ENCODE measurements at regions not wholly inside any gene's neighbourhood (a gene's known extent, or its start where the extent isn't known, plus 50 kb on each side); places are given as distances from the start of the nearest gene placed in this dataset.

- DNase-seq = no peak
These were observed 1048.7 kb upstream of the WWC1 start for GRCh38 chr5:167242701-167243100.

DNA sequence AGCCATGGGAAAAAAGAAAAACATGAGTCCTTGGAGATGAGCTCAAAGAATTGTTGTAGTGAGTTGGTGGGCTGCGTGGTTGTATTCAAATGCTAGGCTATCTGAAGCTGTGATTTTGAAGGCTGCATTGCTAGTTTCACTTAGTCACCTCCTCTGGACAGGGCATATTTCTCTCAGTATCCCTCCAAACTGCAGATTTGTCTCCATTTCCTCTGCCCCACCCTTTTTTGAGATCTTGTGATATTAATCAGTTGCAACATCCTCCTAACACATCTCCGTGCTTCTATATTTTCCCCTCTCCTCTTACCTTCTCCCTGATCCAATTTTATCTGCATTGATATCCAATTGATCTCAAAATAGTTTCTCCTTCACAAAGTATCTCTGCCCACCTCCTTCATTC is 1048.0 kb upstream of the WWC1 start:
- DNase-seq = no peak

DNA sequence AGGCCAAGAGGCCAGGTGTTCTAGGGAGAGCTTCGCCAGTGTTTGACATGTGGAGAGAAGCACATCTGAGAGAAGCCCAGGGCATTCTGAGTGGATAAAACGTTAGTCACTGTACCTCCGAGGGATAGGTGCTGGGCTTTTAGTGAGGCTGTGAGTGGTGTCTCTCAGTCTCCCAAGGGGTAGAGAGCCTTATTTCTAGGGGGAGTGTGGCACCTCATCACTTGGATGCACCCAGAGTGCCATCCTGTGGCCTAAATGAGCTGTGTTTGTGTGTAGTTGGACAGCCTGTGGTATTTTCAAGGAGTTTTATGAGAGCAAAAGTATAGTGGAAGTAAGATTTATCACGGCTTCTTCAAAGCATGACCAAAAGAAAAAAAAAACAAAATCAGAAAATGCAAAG is 1046.9 kb upstream of the WWC1 start:
- no peak for DNase-seq

GRCh38 chr5:167245868-167246267 is 1045.6 kb upstream of the WWC1 start:
- no peak for DNase-seq

DNA sequence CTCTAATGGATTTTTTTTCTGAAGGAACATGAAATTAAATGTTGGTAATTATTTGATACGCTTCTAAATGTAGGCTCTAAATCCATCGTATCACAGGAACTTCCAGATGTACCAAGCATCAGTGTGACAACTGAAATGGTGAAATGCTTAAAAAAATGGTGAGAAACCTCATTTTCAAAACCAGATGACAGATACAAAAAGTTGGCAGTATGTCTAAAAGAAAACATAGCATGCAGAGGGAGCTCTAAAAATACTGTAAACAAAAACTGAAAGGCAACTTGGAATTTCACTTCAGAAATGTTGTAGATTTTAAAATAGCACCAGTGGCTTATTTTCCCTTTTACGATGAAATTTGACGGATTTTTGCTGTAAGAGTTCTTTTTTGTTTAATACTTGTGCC is 1043.6 kb upstream of the WWC1 start:
- DNase-seq = no peak

DNA sequence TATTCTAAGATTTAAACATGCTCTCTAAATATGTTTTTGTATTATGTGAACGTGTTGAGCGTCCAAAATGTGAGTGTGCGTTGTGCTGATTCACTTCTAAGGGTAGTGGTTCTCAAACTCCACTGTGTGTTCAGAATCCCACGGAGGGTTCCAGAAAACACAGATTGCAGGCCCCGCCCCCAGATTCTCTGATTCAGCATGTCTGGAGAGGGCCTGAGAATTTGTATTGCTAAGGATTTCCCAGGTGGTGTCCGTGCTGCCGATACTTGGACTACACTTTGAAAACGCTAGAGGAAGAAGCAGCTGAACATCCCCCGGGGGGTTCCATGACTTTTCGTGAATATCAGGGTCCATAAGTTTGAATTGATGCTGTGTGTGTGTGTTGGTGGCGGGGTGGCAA is 1043.2 kb upstream of the WWC1 start:
- DNase-seq = no peak

DNA sequence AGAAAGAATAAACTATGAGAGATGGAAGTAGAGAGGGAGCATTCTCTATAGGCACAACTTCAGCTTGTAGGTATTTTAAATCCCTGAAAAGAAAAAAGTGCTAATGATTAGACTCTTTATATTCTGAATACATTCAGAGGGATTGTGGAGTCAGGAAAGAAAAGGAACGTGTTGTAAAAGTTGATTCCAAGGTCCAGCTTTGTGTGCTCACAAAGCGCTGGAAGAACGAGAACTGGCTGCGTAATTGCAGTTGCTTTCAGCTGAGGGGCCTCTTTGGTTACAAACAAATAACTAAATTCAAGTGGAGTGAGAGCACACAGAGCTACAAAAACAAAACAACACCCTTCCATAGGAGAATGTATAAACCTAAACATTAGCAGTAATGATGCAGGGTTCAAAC is 1040.4 kb upstream of the WWC1 start:
- DNase-seq = no peak

- DNase-seq = no peak
These were observed 1037.3 kb upstream of the WWC1 start for GRCh38 chr5:167254132-167254531.

DNA sequence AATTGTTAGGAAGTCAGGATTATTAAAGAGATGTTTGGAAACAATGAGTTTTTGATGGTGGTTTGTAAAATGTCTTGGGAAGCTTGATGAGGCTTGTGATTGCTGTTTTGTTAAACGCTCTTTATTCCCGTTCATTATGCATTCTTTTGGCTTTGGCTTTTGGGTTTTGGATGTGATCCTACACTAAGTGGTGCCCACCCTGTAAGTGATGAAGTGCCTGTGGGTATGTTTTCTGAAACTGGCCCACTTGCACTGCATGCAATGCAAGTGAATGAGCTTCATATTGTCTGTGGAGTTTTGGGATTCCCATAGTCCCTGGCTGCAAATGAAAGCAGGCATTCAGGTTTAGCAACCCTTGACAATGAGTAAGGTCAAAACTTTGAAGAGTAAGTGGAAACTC is 1035.5 kb upstream of the WWC1 start:
- DNase-seq = no peak

GRCh38 chr5:167259806-167260205 is 1031.6 kb upstream of the WWC1 start:
- no peak for DNase-seq

DNA sequence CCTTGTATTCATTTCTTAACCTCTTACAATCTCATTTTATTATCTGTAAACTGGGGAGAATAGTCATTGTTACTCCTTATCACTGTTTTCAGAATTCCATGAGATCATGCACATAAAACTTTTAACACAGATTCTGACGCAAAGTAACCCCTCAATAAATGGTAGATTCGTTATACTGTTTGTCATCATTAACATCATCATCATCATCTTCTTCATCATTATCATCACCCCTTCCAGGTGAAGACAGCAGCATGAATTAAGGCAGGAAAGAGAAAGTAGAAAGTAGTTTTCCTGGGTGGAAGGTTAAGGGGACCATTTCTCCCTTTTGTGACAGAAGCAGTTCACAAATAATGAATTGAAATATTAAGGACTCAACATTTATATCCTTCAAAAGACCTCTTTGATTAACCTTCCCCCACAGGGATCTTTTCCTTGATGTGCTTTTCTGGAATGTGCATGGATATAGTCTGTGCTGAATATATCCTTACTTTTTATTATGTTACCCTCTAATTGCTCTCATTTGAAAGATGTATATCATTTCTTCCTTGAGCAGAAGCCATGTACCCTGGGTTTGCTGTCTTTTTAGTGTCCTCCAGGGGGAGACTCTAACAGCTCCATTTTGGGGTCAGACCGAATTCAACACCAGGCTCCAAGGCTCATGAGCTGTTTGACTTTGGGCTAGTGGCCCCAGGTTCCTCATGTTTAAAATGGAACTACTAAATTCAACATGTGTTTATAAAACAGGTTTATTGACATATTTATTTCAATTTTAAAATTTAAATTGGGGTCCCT is 1029.9 kb upstream of the WWC1 start:
- no peak for DNase-seq

GRCh38 chr5:167263185-167263584 is 1028.3 kb upstream of the WWC1 start:
- no peak for DNase-seq

DNA sequence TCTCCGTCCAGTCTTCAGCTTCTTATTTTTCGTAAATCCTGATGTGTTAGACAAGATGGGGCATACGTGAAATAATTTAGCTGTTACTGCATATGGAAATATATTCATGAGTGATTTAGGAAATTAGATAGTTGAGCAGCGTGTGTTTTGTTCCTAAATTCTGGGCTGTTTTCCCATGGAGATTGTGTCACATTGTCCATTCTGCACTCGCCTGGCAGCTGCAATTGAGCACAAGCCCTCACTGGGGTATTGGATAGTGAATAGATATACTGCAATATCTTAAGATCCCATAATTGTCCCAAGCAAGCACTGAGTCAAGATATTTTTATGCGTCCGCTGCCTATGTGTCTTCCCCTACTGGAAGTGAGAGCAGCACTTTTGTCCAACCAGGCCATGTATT is 1027.1 kb upstream of the WWC1 start:
- no peak for DNase-seq

GRCh38 chr5:167268337-167268736 is 1023.1 kb upstream of the WWC1 start:
- DNase-seq = no peak

GRCh38 chr5:167269146-167269545 is 1022.3 kb upstream of the WWC1 start:
- no peak for DNase-seq

- DNase-seq = no peak
These were observed 1020.4 kb upstream of the WWC1 start for GRCh38 chr5:167271081-167271480.

GRCh38 chr5:167271511-167271910 is 1019.9 kb upstream of the WWC1 start:
- no peak for DNase-seq

DNA sequence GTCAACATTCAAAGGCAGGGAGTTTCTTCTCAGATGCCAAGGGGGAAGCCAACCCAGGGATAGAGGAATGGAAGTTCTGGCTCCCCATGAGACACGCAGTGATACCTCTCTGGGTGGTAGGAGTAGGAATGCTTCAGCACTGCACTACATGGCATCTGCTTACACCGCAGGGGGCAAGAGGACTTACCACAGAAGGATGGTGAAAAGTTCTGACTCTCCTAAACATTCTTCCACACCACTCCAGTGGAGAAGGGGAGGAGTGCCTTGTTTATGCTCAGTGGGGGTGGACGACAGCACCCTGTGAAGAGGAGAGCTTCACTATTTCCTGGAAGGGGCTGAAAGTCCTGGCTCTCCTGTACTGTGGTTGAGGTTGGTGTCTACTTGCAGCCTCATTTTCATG is 1011.3 kb upstream of the WWC1 start:
- no peak for DNase-seq

DNA sequence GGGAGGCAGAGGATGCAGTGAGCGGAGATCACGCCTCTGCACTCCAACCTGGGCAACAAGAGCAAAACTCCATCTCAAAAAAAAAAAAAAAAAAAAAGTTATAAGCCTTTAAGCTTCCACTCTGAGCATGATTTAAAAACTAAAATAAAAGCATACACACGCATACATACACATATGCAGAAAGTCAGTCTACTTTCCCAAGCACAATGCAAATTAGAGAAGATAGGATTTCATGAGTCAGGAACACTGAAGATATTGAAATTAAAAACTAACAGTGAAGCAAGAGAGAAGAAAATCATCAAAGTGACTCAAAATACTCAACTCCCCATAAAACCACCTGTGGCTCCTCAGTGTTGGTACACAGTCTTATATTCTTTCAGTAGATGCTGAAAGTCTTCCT is 1009.5 kb upstream of the WWC1 start:
- DNase-seq = no peak

- no peak for DNase-seq
These were observed 1007.8 kb upstream of the WWC1 start for GRCh38 chr5:167283691-167284090.

- DNase-seq = no peak
These were observed 1007.1 kb upstream of the WWC1 start for GRCh38 chr5:167284222-167284890.

DNA sequence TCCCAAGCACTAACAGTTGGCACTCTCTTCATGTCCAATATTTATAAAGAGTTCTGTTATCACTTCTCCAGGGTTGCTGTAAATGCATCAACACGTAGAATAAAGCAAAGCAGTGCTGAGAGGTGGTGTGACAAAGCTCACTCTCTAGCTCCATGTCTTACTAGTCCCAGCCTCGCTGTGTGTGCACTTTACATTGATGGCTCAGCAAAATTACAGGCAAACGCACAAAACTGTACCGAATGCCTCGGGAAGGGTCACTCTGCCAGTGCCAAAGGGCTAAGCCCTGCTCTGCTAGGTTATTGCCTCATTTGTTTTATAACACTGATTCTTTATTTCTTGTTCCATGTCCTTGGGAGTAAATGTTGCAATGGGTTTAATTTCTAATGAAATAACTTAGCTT is 1005.9 kb upstream of the WWC1 start:
- DNase-seq = no peak

GRCh38 chr5:167286891-167287290 is 1004.6 kb upstream of the WWC1 start:
- DNase-seq = no peak

DNA sequence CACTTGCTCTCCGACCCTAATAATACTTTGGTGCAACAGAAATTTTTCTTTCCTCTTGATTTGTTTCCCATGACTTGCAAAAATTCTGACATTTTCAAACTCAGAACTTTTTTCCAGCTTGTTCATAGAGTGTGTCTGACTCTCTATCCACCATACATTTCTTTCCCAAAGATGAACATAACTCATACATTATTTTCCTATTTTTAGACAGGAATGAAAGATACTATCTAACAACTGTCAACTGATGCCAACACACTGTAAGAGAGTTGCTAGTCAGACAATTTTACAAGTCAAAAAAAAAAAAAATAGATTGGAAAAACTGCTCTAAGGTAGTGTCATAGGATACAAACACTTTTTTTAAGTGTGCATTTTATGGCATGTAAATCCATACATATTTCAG is 1001.0 kb upstream of the WWC1 start:
- DNase-seq = no peak

All from activated CD4-positive, alpha-beta T cell treated with anti-CD3 and anti-CD28 coated beads, Interleukin-10, Interleukin-2, amounts not matched to agents 100 ng/mL and 50 ng/mL, durations not matched to agents 16 hours and 8 hours (primary cell).